Fibroblast of lung (primary cell): ENCODE measurements at regions not wholly inside any gene's neighbourhood (a gene's known extent, or its start where the extent isn't known, plus 50 kb on each side); places are given as distances from the start of the nearest gene placed in this dataset.

Source experiments
- CTCF ChIP-seq, 2 donors: IDR thresholded peaks in 1 of 2; conservative IDR thresholded peaks in 1 of 2; 1 replicate in 1 of 2; 2 replicates in 1 of 2; pipeline ENCODE4 v1.5.1; 2011 to 2012; ENCODE audit warnings: low read length in 2 of 2, control low read depth in 1 of 2, inconsistent platforms in 1 of 2, low read depth in 1 of 2, mild to moderate bottlenecking in 1 of 2
- EZH2 ChIP-seq: IDR thresholded peaks from 2 replicates; pipeline ENCODE4 v1.5.1; 2012; ENCODE audit warnings: low read length, control low read depth, mild to moderate bottlenecking; ENCODE audit errors: missing control alignments

GRCh38 chr12:131605304-131605829 is 105.5 kb upstream of the SFSWAP start:
- TF ChIP-seq CTCF (conservative IDR thresholded peaks at IDR 0.05 in 1 of 2, IDR thresholded peaks at IDR 0.05 in 1 of 2; ENCODE audit: low read depth in 1 of 2, low read length in 2 of 2) = no peak
- TF ChIP-seq EZH2 = no peak
